ENCODE measurements at regions not wholly inside any gene's neighbourhood (a gene's known extent, or its start where the extent isn't known, plus 50 kb on each side); places are given as distances from the start of the nearest gene placed in this dataset.
"Not testable (repeated sequence)": the region's sequence is repeated elsewhere in the genome, so short reads cannot be mapped to it uniquely, and the experiment has no call there.

DNA sequence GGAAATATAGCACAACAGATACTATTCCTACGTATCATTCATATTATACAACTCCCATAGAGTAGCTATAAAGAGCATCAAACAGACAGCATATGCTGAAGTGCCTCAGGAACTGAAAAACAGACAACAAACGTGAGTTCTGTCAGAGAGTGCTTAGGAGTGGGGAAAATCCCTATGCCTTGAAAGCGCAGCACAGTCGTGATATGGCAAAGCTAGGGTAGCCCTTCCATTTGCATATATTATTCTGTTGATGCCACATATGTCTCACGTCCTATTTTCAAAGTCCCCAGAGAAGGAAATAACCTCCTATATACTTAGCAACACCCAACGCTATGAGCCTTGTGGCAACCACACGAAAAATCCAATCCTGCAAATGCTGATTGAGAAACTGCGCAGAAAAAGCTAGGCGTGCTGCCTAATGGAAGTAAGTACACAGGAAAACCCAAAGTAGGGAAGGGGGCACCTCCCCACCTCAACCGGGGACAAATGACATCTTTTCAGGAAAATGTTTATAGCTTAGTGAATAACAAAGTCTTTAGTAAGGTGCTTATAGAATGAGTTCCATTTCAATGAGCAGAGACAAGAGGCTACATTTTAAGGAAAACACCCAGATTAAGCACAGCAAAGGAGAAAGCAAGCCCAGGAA is 105.1 kb downstream of the MED10 start:
- no peak for DNase-seq

DNA sequence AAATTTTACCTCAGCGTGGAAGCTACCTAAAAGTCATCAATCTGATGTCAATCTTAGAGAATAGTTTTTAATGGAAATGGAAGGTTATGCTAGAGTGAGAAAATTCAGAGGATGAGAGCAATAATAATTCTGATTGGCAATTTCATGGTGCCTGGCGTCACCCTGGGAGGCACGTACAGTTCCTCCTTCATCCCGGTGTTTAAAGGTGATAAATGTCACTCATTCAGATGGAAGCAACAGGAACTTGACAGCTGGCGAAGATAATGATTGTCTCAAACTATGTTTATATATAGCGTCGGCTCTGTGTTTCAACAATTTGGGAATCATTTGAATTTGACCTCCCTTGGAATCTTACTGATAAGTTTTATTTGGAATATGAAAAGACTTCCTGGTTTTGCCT is 108.4 kb downstream of the MED10 start:
- no peak for DNase-seq

DNA sequence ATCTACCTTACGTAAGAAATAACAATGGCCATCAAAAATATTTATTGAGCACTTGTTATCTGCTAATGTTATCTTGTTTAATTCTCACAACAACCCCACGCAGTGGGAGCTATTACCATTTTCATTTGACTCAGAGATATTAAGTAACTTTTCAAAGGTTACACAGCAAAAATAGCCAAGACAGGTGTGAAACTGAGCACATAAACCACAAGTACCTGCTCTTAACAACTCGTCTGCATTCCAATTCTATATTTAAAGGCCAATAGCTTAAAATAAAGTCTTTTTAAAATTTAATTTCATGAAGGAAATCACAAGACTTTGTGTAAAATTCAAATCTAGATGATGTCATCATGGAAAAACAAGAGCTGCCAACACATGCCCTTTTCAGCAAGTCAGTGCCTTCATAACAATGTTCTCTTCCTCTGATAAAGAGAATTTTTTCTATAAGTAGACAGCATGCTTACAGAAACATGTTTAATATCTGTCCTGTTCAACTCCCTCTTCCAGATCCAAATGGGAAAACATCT is 111.6 kb downstream of the MED10 start:
- no peak for DNase-seq

DNA sequence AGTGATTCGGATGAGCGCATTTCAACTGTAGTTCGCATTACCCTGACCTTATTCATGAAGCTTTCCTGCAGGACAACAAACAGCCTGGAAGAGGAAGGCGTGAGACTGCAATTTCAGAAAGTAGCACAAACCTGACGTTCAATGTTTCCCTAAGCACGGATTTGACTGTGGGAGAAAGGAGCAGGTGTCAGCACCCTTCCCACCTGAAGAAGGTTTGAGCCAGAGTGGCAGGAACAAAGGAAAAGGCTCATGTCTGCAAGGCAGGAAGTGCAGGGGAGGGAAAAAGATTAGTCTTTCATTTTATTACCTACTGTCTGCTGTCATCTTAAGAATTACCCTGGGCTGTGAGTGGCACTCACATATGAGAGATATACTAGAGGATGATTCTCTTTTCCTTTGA is 114.0 kb downstream of the MED10 start:
- DNase-seq: no peak

GRCh38 chr5:6262651-6263363 is 115.5 kb downstream of the MED10 start:
- no peak for DNase-seq

GRCh38 chr5:6261668-6262067 is 116.7 kb downstream of the MED10 start:
- no peak for DNase-seq

GRCh38 chr5:6261256-6261655 is 117.1 kb downstream of the MED10 start:
- DNase-seq: no peak

DNA sequence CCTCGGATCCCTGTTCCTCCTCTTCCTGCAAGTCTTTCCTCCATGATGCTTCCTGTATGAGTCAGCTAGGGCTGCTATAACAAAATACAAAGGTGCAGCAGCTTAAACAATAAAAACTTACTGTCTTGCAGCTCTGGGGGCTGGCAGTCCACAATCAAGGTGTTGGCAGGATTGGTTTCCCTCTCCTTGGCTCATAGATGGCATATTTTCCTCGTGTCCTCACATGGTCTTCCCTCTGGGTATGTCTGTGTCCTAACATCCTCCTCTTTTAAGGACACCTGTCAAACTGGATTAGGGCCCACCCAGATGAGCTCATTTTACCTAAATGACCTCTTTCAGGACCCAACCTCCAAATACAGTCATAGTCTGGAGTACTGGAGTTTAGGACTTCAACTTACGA is 117.5 kb downstream of the MED10 start:
- no peak for DNase-seq

DNA sequence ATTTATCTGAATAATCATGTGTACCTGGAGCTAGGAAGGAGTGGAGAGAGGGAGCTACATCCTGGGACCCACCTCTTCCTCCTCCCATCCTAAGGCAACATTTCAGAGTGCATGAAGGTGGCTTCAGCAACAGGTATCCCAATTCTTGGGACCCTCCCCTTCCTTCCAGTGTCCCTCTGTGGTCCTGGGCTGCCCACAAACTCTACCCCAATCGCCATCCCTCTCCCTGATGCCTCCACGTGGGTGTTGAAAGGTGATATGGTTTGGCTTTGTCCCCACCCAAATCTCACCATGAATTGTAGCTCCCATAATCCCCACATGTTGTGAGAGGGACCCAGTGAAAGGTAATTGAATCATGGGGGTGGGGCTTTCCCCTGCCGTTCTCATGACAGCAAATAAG is 121.4 kb downstream of the MED10 start:
- DNase-seq: no peak

GRCh38 chr5:6255956-6256355 is 122.4 kb downstream of the MED10 start:
- DNase-seq: no peak

- DNase-seq: no peak
Observed at GRCh38 chr5:6253846-6254245, 124.5 kb downstream of the MED10 start.

DNA sequence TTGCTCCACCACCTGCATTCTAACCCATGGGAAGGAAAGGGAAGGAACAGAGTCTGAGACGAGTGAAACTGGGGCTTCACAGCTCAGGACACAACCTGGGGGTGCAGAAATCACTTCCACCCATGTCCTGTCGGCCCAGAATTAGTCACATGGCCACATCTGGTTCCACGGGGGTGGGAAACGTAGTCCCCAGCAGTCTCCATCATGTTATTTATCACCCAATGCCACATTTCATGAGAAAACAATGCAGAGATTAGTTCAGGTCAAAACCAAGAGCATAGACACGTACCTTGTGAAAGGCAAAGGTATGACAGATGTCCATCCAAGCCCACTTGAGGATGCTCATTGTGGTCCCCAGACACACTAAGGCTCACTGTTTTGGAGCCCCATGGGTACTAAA is 125.1 kb downstream of the MED10 start:
- no peak for DNase-seq

DNA sequence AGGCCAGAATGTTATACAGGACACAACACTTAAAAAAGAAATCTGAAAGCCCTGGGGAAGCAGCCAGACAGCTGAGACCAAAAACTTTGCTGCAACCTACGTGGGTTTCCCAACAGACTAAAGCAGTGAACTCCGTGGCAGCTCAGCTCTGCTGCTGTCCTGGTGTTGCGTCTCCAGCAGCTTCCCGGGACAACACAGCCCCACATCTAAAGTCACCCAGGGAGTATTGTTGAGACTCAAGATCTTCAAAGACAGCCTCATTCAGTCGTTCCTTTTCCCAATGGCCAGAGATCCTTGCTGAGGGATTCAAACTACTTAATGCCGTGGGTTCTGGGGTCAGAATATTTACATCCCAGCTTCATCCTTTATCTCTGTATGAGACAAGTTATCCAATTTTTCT is 125.8 kb downstream of the MED10 start:
- DNase-seq: no peak

DNA sequence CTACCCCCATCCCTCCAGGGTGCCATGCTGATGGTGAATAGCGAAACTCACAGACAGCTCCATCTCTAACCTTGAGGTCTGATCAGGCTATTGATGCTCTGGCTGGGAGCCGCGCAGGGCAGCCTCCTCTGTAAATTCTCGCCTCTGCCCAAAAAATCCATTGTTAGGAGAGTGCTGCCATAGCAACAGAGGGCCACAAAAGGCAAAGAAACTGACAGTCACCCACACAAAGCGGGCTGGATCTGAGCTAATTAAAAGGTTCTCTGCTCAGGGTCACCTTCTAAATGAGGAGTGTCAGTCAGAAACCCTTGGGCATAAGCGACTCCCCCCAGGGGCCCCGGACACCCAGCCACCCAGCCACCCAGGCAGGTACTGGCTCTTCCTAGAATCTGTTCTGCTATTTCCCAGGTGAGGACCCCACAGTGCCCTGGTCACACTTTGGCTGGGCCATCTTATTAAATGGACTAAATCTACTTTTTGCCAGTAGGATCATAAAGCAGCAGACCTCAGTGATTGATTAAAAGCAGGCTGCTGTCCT is 126.7 kb downstream of the MED10 start:
- DNase-seq: no peak

DNA sequence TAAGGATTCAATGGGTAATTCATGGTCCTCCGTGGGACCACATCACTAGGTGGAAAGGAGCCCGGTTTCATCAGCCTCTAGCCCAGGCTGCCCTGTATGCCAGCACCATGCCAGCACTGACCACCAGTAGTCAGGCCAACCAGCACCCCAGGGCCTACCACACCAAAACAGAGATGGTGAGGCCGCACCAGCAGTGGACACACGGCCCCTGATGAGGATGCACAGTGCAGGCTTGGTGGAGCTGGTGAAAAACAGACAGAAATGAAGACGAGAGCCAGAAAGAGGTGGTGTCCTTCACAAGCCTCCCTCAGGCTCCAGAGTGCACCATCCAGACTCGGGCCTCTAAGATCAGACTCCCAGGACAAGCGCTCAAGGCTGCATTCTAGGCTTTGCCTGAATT is 128.2 kb downstream of the MED10 start:
- DNase-seq: no peak

GRCh38 chr5:6248132-6248531 is 130.2 kb downstream of the MED10 start:
- DNase-seq: no peak

DNA sequence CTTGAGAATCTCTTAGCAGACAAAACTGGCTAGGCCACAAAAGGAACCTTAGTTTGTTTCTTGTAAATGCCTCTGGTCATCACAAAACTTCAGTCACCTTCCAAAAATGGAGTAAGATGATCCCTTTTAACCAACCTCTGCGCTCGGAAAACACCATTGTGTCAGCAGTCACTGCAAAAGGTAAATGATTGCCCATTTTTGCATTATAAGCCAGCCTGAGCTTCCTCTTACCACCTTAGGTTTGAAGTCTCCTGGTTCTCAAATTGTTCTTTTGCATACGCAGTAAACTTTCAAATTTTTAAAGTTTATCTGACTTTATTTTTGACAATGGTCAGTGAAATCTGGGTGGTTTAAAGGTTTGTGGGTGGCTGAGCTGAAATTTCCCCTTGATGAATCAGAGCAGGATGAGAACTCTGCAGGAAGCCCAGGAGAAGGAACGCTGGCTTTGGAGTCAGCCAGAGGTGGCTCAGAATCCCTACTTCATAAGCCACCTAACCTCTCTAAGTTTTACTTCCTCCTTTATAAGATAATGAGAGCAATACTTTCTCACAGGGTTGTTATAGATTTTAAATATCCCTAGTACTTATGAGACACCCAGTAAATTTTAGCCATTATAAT is 131.4 kb downstream of the MED10 start:
- no peak for DNase-seq

GRCh38 chr5:6244339-6244714 is 134.0 kb downstream of the MED10 start:
- no peak for DNase-seq

GRCh38 chr5:6243706-6244338 is 134.5 kb downstream of the MED10 start:
- DNase-seq: no peak

DNA sequence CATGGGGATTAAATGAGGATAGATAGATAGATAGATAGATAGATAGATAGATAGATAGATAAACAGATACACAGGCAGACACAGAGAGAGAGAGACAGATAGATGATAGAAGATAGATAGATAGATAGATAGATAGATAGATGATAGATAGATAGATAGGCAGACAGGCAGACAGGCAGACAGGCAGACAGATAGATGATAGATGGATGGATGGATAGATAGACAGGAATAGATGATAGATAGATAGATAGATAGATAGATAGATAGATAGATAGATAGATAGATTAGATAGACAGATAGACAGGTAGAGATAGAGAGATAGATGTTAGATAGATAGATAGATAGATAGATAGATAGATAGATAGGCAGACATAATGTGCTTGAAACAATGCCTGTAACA is 137.3 kb downstream of the MED10 start:
- not testable (repeated sequence) for DNase-seq

- DNase-seq: no peak
Observed at GRCh38 chr5:6236858-6237481, 141.4 kb downstream of the MED10 start.

DNA sequence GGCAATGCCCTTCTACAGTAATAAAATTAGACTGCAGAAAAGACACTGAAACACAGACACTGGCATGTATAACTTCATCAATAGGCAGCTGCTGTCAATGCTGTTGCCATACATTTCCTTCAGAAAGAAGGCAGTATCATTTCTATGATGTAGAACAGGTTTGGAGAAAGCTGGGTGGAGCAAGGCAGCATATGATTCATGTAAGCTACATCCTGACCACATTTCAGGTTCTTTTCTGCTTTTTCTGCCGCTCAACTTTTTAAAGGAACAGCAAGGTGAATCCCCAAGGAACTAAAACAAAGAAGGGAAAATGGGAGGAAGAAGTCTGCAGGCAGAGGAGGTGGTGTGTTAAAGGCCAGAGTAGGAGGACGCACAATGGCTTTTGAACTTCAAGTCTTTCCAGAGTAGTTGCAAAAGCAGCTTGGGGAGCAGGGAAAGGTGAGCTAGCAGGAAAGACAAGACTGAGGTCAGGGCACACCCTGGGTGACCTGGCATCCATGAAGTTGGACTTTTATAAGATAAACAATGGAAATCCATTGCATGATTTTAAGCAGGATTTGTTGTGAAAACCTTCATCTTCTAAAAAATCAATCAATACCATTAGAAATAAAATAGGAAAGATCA is 142.1 kb downstream of the MED10 start:
- DNase-seq: no peak
